HepG2 (cell line): ENCODE measurements at regions not wholly inside any gene's neighbourhood (a gene's known extent, or its start where the extent isn't known, plus 50 kb on each side); places are given as distances from the start of the nearest gene placed in this dataset.
A peak's percentile ranks its signal among the peaks of the same experiment; 100 is the strongest.
"Not testable (repeated sequence)": the region's sequence is repeated elsewhere in the genome, so short reads cannot be mapped to it uniquely, and the experiment has no call there.

Experiments
- ATAC-seq: fragments of 200-7000 bp; cut with Tn5 transposase; 3 replicates; pipeline ENCODE4 v1.9.1; 2020; ENCODE audit warnings: mild to moderate bottlenecking, moderate library complexity
- BruUV-seq: library from RNA; stranded (reverse); fragments of 400-500 nt; replicated peaks from 2 replicates; lab custom pipeline; 2021; lab: Mats Ljungman, UMichigan
- CTCF ChIA-PET: fragments of 300-600 bp; formaldehyde crosslinking; extraction: SDS; loops from one replicate; lab custom pipeline; 2021; ENCODE audit warnings: low total read pairs, inconsistent platforms, low intra/inter-chr PET ratio; lab: Yijun Ruan, JAX
- POLR2A ChIA-PET: fragments of 350-600 bp; sonication (Branson Sonifier 250); formaldehyde crosslinking; loops from one replicate; lab custom pipeline; 2020; ENCODE audit warnings: antibody characterized with exemption, inconsistent platforms; lab: Yijun Ruan, JAX
- DNase-seq: peaks from one replicate; pipeline ENCODE4 v3.0.0-alpha.2; 2015; ENCODE audit warnings: low spot score
- FAIRE-seq: peaks from 3 replicates; lab custom pipeline; 2011; peaks lifted over from hg19 to GRCh38; lab: Jason Lieb, UNC
- H2AFZ ChIP-seq: one replicate; pipeline ENCODE4 v1.6.1; 2011; ENCODE audit warnings: low read length, inconsistent platforms
- H3K27ac ChIP-seq: fragments of 300-600 bp; 3 replicates; pipeline ENCODE4 v1.8.0; 2011; ENCODE audit warnings: mixed run types, mild to moderate bottlenecking, mixed read lengths, low read length, inconsistent platforms; ENCODE audit not compliant: insufficient read depth; ENCODE audit errors: extremely low read length
- H3K27me3 ChIP-seq, 2 experiments: fragments of 200-600 bp in 1 of 2; 2 replicates in 1 of 2; 3 replicates in 1 of 2; pipeline versions ENCODE4 v1.6.0 to v1.8.0; 2011; ENCODE audit warnings: low read length in 2 of 2, mild to moderate bottlenecking in 2 of 2, moderate library complexity in 2 of 2, inconsistent platforms in 1 of 2; ENCODE audit not compliant: insufficient read depth in 2 of 2, control insufficient read depth in 1 of 2
- H3K36me3 ChIP-seq, 2 experiments: fragments of 200-600 bp in 1 of 2; replicated peaks in 1 of 2; 2 replicates in 1 of 2; 3 replicates in 1 of 2; pipeline versions ENCODE4 v1.5.1 to v1.8.0; 2011; ENCODE audit warnings: low read length in 2 of 2, inconsistent platforms in 1 of 2; ENCODE audit not compliant: insufficient read depth in 2 of 2, control insufficient read depth in 1 of 2
- H3K4me1 ChIP-seq: 2 replicates; pipeline ENCODE4 v1.5.1; 2012; ENCODE audit warnings: low read length, inconsistent platforms; ENCODE audit not compliant: insufficient read depth
- H3K4me2 ChIP-seq: 2 replicates; pipeline ENCODE4 v1.6.0; 2011; ENCODE audit warnings: low read depth, low read length, inconsistent platforms
- H3K4me3 ChIP-seq, 3 experiments: fragments of 200-600 bp in 1 of 3; sonication (generic), shearing (Covaris generic) in 1 of 3; replicated peaks in 1 of 3; 2 replicates each; pipeline ENCODE4 v1.5.1; 2011 to 2016; ENCODE audit warnings: low read length in 3 of 3, inconsistent platforms in 2 of 3, low read depth in 2 of 3, mild to moderate bottlenecking in 2 of 3, control low read depth in 1 of 3, mixed read lengths in 1 of 3; ENCODE audit not compliant: insufficient read depth in 1 of 3
- H3K79me2 ChIP-seq: one replicate; pipeline ENCODE4 v1.6.1; 2011; ENCODE audit warnings: low read length, inconsistent platforms; ENCODE audit not compliant: insufficient read depth
- H3K9ac ChIP-seq: 2 replicates; pipeline ENCODE4 v1.6.0; 2011; ENCODE audit warnings: mild to moderate bottlenecking, low read depth, low read length, inconsistent platforms; ENCODE audit not compliant: insufficient read depth
- H3K9me3 ChIP-seq: 2 replicates; pipeline ENCODE4 v1.5.1; 2012; ENCODE audit warnings: mild to moderate bottlenecking, low read length
- H4K20me1 ChIP-seq: 2 replicates; pipeline ENCODE4 v1.6.0; 2011; ENCODE audit warnings: inconsistent platforms, mild to moderate bottlenecking, low read length, moderate library complexity; ENCODE audit not compliant: insufficient read depth
- AGO2 ChIP-seq: fragments of 200-400 bp; formaldehyde crosslinking; optimal IDR thresholded peaks from 2 replicates; pipeline ENCODE3; 2017; ENCODE audit warnings: mild to moderate bottlenecking, low read depth, low read length, moderate library complexity
- ARID5B ChIP-seq: IDR thresholded peaks from 2 replicates; pipeline ENCODE4 v1.4.0; 2020; ENCODE audit warnings: mild to moderate bottlenecking, missing genetic modification reagents
- ELF3 ChIP-seq: IDR thresholded peaks from 2 replicates; pipeline ENCODE4 v1.6.1; 2016; ENCODE audit warnings: missing genetic modification reagents, missing compliant biosample characterization
- MIER3 ChIP-seq: IDR thresholded peaks from 2 replicates; pipeline ENCODE4 v1.6.1; 2016; ENCODE audit warnings: missing compliant biosample characterization, borderline replicate concordance
- NFRKB ChIP-seq: fragments of 450-650 bp; IDR thresholded peaks from 2 replicates; pipeline ENCODE4 v1.6.1; 2017
- SALL1 ChIP-seq: sonication (generic); formaldehyde crosslinking; IDR thresholded peaks from 2 replicates; pipeline ENCODE4 v1.8.0; 2022; ENCODE audit warnings: mild to moderate bottlenecking, missing genetic modification reagents
- SMARCC2 ChIP-seq: fragments of 450-650 bp; IDR thresholded peaks from 2 replicates; pipeline ENCODE4 v1.6.1; 2017; ENCODE audit warnings: antibody characterized with exemption, mild to moderate bottlenecking
- SOX13 ChIP-seq, 3 experiments: fragments of 450-650 bp in 1 of 3; sonication (generic) in 1 of 3; formaldehyde crosslinking in 1 of 3; IDR thresholded peaks in 2 of 3; conservative IDR thresholded peaks in 1 of 3; 2 replicates each; pipeline versions ENCODE4 v1.5.0 to v1.6.1; 2016 to 2020; ENCODE audit warnings: antibody characterized with exemption in 1 of 3, mild to moderate bottlenecking in 1 of 3, missing compliant biosample characterization in 1 of 3, missing genetic modification reagents in 1 of 3, moderate library complexity in 1 of 3
- TBX3 ChIP-seq: fragments of 450-650 bp; IDR thresholded peaks from 2 replicates; pipeline ENCODE4 v1.6.1; 2017; ENCODE audit warnings: antibody characterized with exemption, mild to moderate bottlenecking, inconsistent platforms, borderline replicate concordance
- ZNF143 ChIP-seq: sonication (generic); formaldehyde crosslinking; IDR thresholded peaks from 2 replicates; pipeline ENCODE4 v1.4.0; 2020; ENCODE audit warnings: missing genetic modification reagents
- ZNF644 ChIP-seq: IDR thresholded peaks from 2 replicates; pipeline ENCODE4 v1.6.1; 2016; ENCODE audit warnings: low read depth
- ZNF710 ChIP-seq: sonication (generic); formaldehyde crosslinking; IDR thresholded peaks from 2 replicates; pipeline ENCODE4 v1.5.0; 2020; ENCODE audit warnings: mild to moderate bottlenecking, missing genetic modification reagents, borderline replicate concordance
- ZNF773 ChIP-seq: sonication (generic); formaldehyde crosslinking; IDR thresholded peaks from 2 replicates; pipeline ENCODE4 v1.4.0; 2020; ENCODE audit warnings: missing genetic modification reagents, borderline replicate concordance
- WGBS: methylation state at CpG from one replicate; pipeline ENCODE4 v1.1.6; 2017; ENCODE audit warnings: low lambda C conversion rate; 5-methylcytosine and 5-hydroxymethylcytosine counted together
- in situ Hi-C: cut with HindIII; loops from 2 replicates; pipeline ENCODE4 v1.10.0; 2017; ENCODE audit warnings: low pct_unique_long_range_greater_than_20kb; ENCODE audit not compliant: extremely low pct_ligation_motif_present
- intact Hi-C: fragments of 100-400 bp; cut with micrococcal nuclease; formaldehyde crosslinking; loops from one replicate; pipeline ENCODE4 v1.10.0; 2022; ENCODE audit not compliant: unreplicated experiment
- TF ChIP-seq, protein P1 (sequence below): sonication (generic); formaldehyde crosslinking; IDR thresholded peaks from 2 replicates; pipeline ENCODE4 v1.9.0; 2021; ENCODE audit warnings: missing genetic modification reagents, mild to moderate bottlenecking, borderline replicate concordance

- no peak for TF ChIP-seq SOX13 (IDR thresholded peaks at IDR 0.05)
- TF ChIP-seq SOX13 (CRISPR knock-in tag; conservative IDR thresholded peaks at IDR 0.05 in 1 of 2, IDR thresholded peaks at IDR 0.05 in 1 of 2) = peak in 1 of 2 experiments; percentile 14; a peak in 1 of 4 replicates
- peak; percentile 32; the same call in 1 of the 2 replicates for TF ChIP-seq MIER3 (CRISPR knock-in tag)
- TF ChIP-seq AGO2 = no peak
- TF ChIP-seq ZNF773 (CRISPR knock-in tag) = no peak
- no peak for TF ChIP-seq ZNF143
- 0 out of 2 replicates have a peak, but pooled peaks have one; percentile 22 for TF ChIP-seq ELF3
- TF ChIP-seq ZNF710 (CRISPR knock-in tag) = peak; percentile 95
- no peak for TF ChIP-seq SMARCC2
- no peak for TF ChIP-seq NFRKB
- 0 out of 2 replicates have a peak, but pooled peaks have one; percentile 20 for TF ChIP-seq ARID5B (CRISPR knock-in tag)
- TF ChIP-seq SALL1 = peak; percentile 14; the same call in 1 of the 2 replicates
- TF ChIP-seq, protein P1, sequence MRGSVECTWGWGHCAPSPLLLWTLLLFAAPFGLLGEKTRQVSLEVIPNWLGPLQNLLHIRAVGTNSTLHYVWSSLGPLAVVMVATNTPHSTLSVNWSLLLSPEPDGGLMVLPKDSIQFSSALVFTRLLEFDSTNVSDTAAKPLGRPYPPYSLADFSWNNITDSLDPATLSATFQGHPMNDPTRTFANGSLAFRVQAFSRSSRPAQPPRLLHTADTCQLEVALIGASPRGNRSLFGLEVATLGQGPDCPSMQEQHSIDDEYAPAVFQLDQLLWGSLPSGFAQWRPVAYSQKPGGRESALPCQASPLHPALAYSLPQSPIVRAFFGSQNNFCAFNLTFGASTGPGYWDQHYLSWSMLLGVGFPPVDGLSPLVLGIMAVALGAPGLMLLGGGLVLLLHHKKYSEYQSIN (CRISPR knock-in tag) = no peak
- no peak for TF ChIP-seq TBX3
- TF ChIP-seq ZNF644 = peak; percentile 59
These were observed 65.2 kb upstream of the ARID1A start (continued) for GRCh38 chr1:26630634-26631033.

DNA sequence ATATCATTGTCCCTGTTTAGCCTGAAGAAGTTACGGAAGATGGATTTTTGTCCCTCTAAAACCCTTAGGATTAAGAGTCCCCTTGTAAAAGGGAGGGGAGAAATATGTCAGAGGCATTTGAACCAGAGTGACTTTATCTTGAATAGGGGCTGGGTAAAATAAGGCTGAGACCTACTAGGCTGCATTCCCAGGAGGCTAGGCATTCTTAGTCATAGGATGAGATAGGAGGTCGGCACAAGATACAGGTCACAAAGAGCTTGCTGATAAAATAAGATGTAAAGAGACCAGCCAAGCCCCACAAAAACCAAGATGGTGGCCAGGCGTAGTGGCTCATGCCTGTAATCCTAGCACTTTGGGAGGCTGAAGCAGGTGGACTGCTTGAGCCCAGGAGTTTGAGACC, 60.0 kb upstream of the ARID1A start:
- H3K4me2 ChIP-seq, in situ Hi-C loops, H2AFZ ChIP-seq, FAIRE-seq, H3K9ac ChIP-seq, H3K36me3 ChIP-seq, H3K9me3 ChIP-seq, BruUV-seq, ATAC-seq, intact Hi-C loops, H3K27me3 ChIP-seq, H3K27ac ChIP-seq, CTCF ChIA-PET, POLR2A ChIA-PET, H3K4me3 ChIP-seq, H3K79me2 ChIP-seq, H4K20me1 ChIP-seq, DNase-seq: not testable (repeated sequence)
- WGBS = 94% methylated on average over 3 of the region's 3 CpGs
- H3K4me1 ChIP-seq = peaks cover 29% of the 10 kb centered on the region
